Smooth muscle cell (in vitro differentiated cells): ENCODE measurements at regions not wholly inside any gene's neighbourhood (a gene's known extent, or its start where the extent isn't known, plus 50 kb on each side); places are given as distances from the start of the nearest gene placed in this dataset.

Source experiments
- DNase-seq: peaks from one replicate; lab custom pipeline; 2025; ENCODE audit not compliant: unreplicated experiment; lab: John Stamatoyannopoulos, UW
- H2AFZ ChIP-seq: fragments of 200-600 bp; sonication (generic); 2 replicates; pipeline ENCODE4 v1.6.0; 2016; ENCODE audit warnings: antibody characterized with exemption, low read depth, mild to moderate bottlenecking
- H3F3A ChIP-seq: fragments of 200-600 bp; sonication (generic); 2 replicates; pipeline ENCODE4 v1.6.0; 2017; ENCODE audit warnings: antibody characterized with exemption, low read depth
- H3K27ac ChIP-seq: fragments of 200-600 bp; sonication (generic); 2 replicates; pipeline ENCODE4 v1.5.1; 2016; ENCODE audit warnings: low read depth, mild to moderate bottlenecking
- H3K27me3 ChIP-seq: fragments of 200-600 bp; sonication (generic); 2 replicates; pipeline ENCODE4 v1.6.1; 2016; ENCODE audit warnings: low read depth, mild to moderate bottlenecking
- H3K36me3 ChIP-seq: fragments of 200-600 bp; sonication (generic); 2 replicates; pipeline ENCODE4 v1.5.1; 2016; ENCODE audit warnings: low read depth
- H3K4me1 ChIP-seq: fragments of 200-600 bp; sonication (generic); 2 replicates; pipeline ENCODE4 v1.5.1; 2016; ENCODE audit warnings: low read depth
- H3K4me2 ChIP-seq: fragments of 200-600 bp; sonication (generic); 2 replicates; pipeline ENCODE4 v1.6.0; 2016; ENCODE audit warnings: mild to moderate bottlenecking
- H3K4me3 ChIP-seq: fragments of 200-600 bp; sonication (generic); 2 replicates; pipeline ENCODE4 v1.5.1; 2016; ENCODE audit warnings: mild to moderate bottlenecking
- H3K79me2 ChIP-seq: fragments of 200-600 bp; sonication (generic); 2 replicates; pipeline ENCODE4 v1.6.0; 2016; ENCODE audit warnings: low read depth, mild to moderate bottlenecking
- H3K9ac ChIP-seq: fragments of 200-600 bp; sonication (generic); 2 replicates; pipeline ENCODE4 v1.6.0; 2016; ENCODE audit warnings: low read depth
- H3K9me3 ChIP-seq: fragments of 200-600 bp; sonication (generic); replicated peaks from 2 replicates; pipeline ENCODE4 v1.5.1; 2016; ENCODE audit warnings: low read depth
- H4K20me1 ChIP-seq: fragments of 200-600 bp; sonication (generic); 2 replicates; pipeline ENCODE4 v1.6.0; 2016; ENCODE audit warnings: low read depth
- WGBS: methylation state at CpG from one replicate; pipeline ENCODE4 v1.1.7; 2016; ENCODE audit warnings: low lambda C conversion rate; 5-methylcytosine and 5-hydroxymethylcytosine counted together
- TF ChIP-seq, protein P1 (sequence below): fragments of 200-600 bp; sonication (generic); IDR thresholded peaks from 2 replicates; pipeline ENCODE4 v1.5.1; 2017; ENCODE audit warnings: borderline replicate concordance, mild to moderate bottlenecking, antibody characterized with exemption; ENCODE audit not compliant: insufficient read depth, poor library complexity, severe bottlenecking

DNA sequence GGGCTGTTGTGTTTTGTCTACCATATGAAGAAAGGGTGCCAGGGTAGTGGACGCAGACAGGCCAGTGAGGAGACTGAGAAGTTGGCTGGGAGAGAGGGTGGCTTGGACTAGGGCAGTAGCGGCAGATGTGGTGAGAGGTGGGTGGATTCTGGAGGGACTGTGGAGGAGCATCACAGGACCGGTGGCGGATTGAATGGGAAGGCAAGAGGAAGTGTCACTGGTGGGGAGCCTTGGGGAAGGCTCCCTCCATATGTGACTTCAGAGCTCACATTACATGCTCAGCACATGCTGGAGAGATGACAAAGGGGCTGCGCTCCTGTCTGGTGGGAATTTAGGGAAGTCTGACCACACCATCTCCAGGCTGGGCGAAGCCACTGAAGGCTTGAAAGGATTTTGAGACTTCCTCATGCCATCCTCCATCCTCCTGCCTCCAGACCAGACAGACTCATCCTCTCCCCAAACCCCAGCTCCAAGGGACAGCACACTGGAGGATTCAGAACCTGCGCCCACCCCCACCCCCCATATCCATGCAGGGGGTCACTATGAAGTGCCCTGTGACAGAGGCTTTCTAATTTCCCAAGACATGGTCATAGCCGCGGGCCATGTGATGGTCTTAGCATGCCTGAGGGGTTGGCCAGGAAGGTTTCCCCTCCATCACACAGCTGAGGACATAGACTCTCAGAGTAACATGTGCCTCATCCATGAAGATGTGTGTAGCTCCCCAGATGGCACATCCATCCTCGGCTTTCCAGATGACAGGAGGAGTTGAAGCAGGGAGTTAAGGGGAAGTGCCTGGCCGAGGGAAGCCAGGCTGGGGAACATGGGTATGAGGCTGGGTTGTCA, 138.8 kb upstream of the WNT4 start:
- H4K20me1 ChIP-seq = no peaks in the 10 kb centered on the region
- H3K27me3 ChIP-seq = no peaks in the 10 kb centered on the region
- H3K9ac ChIP-seq = no peak overlapping the region
- H3K27ac ChIP-seq = no peak overlapping the region
- TF ChIP-seq, protein P1, sequence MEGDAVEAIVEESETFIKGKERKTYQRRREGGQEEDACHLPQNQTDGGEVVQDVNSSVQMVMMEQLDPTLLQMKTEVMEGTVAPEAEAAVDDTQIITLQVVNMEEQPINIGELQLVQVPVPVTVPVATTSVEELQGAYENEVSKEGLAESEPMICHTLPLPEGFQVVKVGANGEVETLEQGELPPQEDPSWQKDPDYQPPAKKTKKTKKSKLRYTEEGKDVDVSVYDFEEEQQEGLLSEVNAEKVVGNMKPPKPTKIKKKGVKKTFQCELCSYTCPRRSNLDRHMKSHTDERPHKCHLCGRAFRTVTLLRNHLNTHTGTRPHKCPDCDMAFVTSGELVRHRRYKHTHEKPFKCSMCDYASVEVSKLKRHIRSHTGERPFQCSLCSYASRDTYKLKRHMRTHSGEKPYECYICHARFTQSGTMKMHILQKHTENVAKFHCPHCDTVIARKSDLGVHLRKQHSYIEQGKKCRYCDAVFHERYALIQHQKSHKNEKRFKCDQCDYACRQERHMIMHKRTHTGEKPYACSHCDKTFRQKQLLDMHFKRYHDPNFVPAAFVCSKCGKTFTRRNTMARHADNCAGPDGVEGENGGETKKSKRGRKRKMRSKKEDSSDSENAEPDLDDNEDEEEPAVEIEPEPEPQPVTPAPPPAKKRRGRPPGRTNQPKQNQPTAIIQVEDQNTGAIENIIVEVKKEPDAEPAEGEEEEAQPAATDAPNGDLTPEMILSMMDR = no peak
- no peaks in the 10 kb centered on the region for H3K4me1 ChIP-seq
- H3K36me3 ChIP-seq = no peaks in the 10 kb centered on the region
- WGBS = 91% methylated on average over 11 of the region's 11 CpGs
- no peaks in the 10 kb centered on the region for H3K79me2 ChIP-seq
- no peak for DNase-seq
- no peaks in the 10 kb centered on the region for H3K9me3 ChIP-seq
- H3F3A ChIP-seq = no peaks in the 10 kb centered on the region
- H2AFZ ChIP-seq = no peak overlapping the region
- H3K4me3 ChIP-seq = no peak overlapping the region
- H3K4me2 ChIP-seq = no peak overlapping the region

DNA sequence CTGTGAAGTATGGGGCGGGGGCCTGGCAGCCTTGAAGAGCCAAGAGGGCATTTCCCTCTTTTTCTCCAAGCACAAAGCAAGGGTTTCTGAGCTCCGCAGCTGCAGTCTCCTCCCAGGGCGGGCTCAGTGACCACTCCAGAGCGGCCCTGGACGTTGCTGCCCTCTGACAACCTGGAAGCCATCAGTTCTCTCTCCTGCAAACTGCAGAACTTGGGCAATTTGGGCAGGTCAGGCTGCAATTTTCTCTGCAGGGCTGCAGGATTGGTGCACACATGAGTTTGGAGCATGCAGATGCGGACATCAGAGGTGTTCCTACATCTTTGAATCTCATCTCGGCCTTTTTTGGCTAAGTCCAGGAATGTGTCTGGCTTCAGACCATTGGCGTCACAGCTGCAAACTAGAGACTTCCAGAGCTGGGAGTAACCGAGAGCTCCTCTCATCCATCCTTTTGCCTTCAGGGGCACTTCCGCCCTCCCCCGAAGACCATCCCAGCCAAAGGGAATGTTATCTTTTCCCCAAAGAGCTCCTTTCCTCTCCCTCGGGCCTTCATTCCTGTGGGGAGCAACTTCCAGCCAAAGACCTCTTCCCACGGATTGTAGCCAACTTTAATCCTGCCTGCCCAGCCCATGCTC, 139.6 kb upstream of the WNT4 start:
- Histone ChIP-seq H4K20me1 (no peaks in the 10 kb centered on the region), H3K4me1 (no peaks in the 10 kb centered on the region), H3K9ac (no peak overlapping the region), H3F3A (no peaks in the 10 kb centered on the region), H2AFZ (no peak overlapping the region), H3K36me3 (no peaks in the 10 kb centered on the region), H3K79me2 (no peaks in the 10 kb centered on the region), H3K27me3 (no peaks in the 10 kb centered on the region), H3K9me3 (no peaks in the 10 kb centered on the region), H3K27ac (no peak overlapping the region), H3K4me3 (no peak overlapping the region), H3K4me2 (no peak overlapping the region)
- TF ChIP-seq, protein P1 = no peak
- WGBS = 80% methylated on average over 13 of the region's 13 CpGs
- no peak for DNase-seq

DNA sequence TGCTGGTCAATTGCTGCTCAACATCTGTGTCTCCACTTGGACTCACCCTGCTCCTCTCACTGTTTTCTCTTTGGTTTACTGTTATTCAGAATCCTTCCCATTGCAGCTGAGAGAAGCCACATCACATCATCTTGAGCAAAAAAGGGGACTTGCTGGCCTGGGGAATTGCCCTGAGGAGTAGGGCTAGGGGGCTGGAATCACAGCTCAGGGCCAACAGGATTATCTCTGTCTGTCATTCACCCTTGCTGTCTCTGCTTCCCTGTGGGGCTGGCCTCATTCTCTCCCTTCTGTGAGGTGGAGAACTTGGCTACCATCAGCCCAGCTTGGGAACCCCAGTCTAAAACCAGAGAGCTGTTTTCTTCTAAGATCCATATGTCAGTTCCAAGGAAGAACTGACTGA, 140.7 kb upstream of the WNT4 start:
- TF ChIP-seq, protein P1 = no peak
- no peak for DNase-seq
- no peaks in the 10 kb centered on the region for H3K27me3 ChIP-seq

More for the DNA sequence above, 140.7 kb upstream of the WNT4 start:
- no peak overlapping the region for H3K27ac ChIP-seq
- H4K20me1 ChIP-seq = no peaks in the 10 kb centered on the region
- no peaks in the 10 kb centered on the region for H3K4me1 ChIP-seq
- no peak overlapping the region for H3K4me3 ChIP-seq
- no peaks in the 10 kb centered on the region for H3F3A ChIP-seq
- H3K79me2 ChIP-seq = no peaks in the 10 kb centered on the region
- H3K36me3 ChIP-seq = no peaks in the 10 kb centered on the region
- no peak overlapping the region for H3K9ac ChIP-seq
- H2AFZ ChIP-seq = no peak overlapping the region
- H3K4me2 ChIP-seq = no peak overlapping the region
- H3K9me3 ChIP-seq = no peaks in the 10 kb centered on the region
